Sciatic nerve (tissue), 2 donors: ENCODE measurements at regions not wholly inside any gene's neighbourhood (a gene's known extent, or its start where the extent isn't known, plus 50 kb on each side); places are given as distances from the start of the nearest gene placed in this dataset.
A peak's percentile ranks its signal among the peaks of the same experiment; 100 is the strongest.

ENCODE experiments used
- ATAC-seq: fragments of 200-7000 bp; cut with Tn5 transposase; one replicate; pipeline ENCODE4 v1.9.1; 2020; ENCODE audit warnings: mild to moderate bottlenecking, moderate library complexity
- DNase-seq: peaks from one replicate; pipeline ENCODE4 v3.0.0-alpha.2; 2020; ENCODE audit warnings: low spot score
- intact Hi-C: fragments of 100-400 bp; cut with DNase I; formaldehyde crosslinking; loops from one replicate; pipeline ENCODE4 v1.14.2; 2022
- donor health status: DM: no; HTN: no; CAD: no.
- donor health status: DM: no; HTN: no; CAD: no.

DNA sequence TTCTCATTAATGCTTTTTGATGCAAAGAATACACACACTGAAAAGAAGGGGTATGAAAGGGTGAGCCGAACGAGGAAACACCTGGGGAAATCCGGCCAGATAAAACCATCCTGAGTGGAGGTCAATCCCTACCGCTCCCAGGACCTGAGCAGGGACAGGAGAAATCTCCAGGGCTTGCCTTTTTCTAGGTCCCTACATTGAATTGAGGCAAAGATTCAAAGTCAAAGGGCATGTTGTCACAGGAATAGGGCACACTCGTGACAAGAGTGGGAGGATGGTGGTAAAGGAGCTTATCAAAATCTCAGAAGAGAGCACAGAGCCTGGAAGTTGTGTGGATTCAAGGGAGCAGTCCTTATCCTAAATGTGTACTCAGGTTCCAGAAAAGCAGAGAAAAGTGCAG is 61.2 kb upstream of the ACKR3 start:
- DNase-seq = no peak
- ATAC-seq = no peak
- intact Hi-C loops = no loop called here

DNA sequence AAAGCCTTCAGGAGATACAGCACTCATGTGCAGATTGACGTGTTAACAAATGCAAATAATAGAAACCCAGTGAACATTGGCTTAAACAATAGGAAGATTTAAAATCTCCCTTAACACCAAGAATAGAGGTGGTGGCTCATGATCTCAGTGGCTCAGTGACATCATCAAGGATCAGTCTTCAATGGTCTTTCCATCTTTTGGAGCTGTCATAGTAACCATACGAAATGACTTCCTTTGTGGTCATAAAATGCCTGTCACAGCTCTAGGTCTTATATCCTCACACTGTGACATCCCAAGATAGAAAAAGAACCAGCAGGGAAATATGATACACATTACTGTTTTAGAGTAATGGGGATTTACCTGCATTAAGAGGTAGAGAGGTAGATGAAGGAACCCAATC is 59.6 kb upstream of the ACKR3 start:
- intact Hi-C loops = loop anchor here (10.0 kb wide), 1 partner anchor 545 kb away; no protein-coding TSS in a partner anchor
- no peak for DNase-seq
- no peak for ATAC-seq

GRCh38 chr2:236511266-236511665 is 58.4 kb upstream of the ACKR3 start:
- ATAC-seq = no peak
- DNase-seq = no peak
- intact Hi-C loops = loop anchor here (10.0 kb wide), 1 partner anchor 544 kb away; no protein-coding TSS in a partner anchor

DNA sequence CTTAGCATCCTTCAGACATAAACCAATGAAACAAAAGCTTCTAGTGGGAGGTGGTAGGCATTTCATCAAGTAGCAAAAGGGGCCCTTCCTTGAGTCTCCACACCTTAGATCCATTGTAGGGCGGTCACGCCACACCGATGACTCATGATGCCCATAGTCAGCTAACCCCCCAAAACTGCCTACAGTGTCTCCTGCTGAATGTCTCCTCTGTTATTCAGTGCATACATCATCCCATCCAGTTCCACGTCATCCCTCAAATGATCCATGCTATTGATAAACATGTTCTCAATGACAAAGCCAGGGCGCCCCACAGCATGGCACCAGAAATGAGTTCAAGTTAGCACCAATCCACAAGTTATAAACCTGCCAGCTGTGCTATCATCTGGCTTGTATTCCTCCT is 57.4 kb upstream of the ACKR3 start:
- ATAC-seq (peak; percentile 19), DNase-seq (no peak)
- intact Hi-C loops = loop anchor here (10.0 kb wide), 1 partner anchor 543 kb away; no protein-coding TSS in a partner anchor

DNA sequence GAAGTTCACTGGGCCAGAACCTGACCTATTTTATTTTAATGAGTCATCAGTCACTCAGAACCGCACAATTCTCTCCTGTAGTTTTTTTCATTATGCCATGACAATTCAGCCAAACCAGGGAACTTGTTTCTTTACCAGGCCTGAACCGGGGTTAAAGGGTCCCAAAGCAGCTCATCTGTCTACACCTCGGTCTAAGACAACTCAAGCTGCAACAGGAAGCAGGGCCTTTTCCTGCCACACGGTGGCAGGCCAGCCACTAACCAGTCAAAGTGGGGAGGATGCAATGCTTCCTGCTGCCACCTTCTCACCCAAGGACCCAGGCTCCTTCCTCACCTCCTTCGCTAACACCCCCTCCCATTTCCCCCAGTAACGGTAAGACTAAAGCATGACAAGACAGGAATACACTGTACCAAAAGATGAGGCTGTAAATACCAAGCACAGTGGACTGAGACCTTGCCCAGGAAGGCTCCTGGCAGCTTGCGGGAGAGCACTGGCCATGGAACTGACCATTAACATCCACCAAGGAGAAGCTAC is 56.7 kb upstream of the ACKR3 start:
- DNase-seq (peak; percentile 80), ATAC-seq (peak; percentile 93)
- intact Hi-C loops = loop anchor here (10.0 kb wide), 1 partner anchor 542 kb away; no protein-coding TSS in a partner anchor

- DNase-seq = no peak
- intact Hi-C loops = loop anchor here (10.0 kb wide), 1 partner anchor 541 kb away; no protein-coding TSS in a partner anchor
- no peak for ATAC-seq
Observed at GRCh38 chr2:236513956-236514355, 55.7 kb upstream of the ACKR3 start.

DNA sequence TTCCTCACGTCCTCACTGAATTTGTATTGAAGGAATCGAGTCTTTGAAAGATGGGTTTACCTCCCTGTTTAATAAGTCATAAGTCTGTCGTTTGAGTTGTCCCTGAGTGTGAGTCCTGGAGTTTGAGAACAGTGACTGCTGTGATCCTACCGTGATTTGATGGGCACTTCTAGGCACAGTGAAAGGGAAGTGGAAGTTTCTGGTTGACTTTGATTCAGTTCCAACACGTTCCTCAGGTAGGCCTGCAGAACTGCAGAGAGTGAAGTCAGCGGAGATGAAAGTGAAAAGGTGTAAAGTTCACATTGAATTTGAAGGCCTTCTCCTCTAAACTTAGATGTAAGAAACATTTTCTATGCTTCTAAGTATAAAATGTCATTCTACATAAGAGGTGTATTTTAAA is 52.9 kb upstream of the ACKR3 start:
- ATAC-seq (no peak), DNase-seq (no peak)
- intact Hi-C loops = loop anchor here (10.0 kb wide), 1 partner anchor 538 kb away; no protein-coding TSS in a partner anchor

GRCh38 chr2:236517251-236518031 is 52.2 kb upstream of the ACKR3 start:
- ATAC-seq (no peak), DNase-seq (no peak)
- intact Hi-C loops = loop anchor here (10.0 kb wide), 1 partner anchor 537 kb away; no protein-coding TSS in a partner anchor
